OCI-LY7 (cell line): ENCODE measurements at regions not wholly inside any gene's neighbourhood (a gene's known extent, or its start where the extent isn't known, plus 50 kb on each side); places are given as distances from the start of the nearest gene placed in this dataset.
A peak's percentile ranks its signal among the peaks of the same experiment; 100 is the strongest.

Experiments used
- EZH2phosphoT487 ChIP-seq: fragments of 200-600 bp; sonication (generic); IDR thresholded peaks from 2 replicates; pipeline ENCODE4 v1.6.1; 2018; ENCODE audit warnings: low read depth, borderline replicate concordance, mild to moderate bottlenecking, mixed run types, antibody characterized with exemption, low read length, moderate library complexity, mixed read lengths
- TF ChIP-seq, protein P1 (sequence below): fragments of 200-600 bp; sonication (generic); conservative IDR thresholded peaks from 2 replicates; pipeline ENCODE4 v1.5.1; 2014; ENCODE audit warnings: mild to moderate bottlenecking, antibody characterized with exemption, low read length, moderate library complexity, mixed read lengths

DNA sequence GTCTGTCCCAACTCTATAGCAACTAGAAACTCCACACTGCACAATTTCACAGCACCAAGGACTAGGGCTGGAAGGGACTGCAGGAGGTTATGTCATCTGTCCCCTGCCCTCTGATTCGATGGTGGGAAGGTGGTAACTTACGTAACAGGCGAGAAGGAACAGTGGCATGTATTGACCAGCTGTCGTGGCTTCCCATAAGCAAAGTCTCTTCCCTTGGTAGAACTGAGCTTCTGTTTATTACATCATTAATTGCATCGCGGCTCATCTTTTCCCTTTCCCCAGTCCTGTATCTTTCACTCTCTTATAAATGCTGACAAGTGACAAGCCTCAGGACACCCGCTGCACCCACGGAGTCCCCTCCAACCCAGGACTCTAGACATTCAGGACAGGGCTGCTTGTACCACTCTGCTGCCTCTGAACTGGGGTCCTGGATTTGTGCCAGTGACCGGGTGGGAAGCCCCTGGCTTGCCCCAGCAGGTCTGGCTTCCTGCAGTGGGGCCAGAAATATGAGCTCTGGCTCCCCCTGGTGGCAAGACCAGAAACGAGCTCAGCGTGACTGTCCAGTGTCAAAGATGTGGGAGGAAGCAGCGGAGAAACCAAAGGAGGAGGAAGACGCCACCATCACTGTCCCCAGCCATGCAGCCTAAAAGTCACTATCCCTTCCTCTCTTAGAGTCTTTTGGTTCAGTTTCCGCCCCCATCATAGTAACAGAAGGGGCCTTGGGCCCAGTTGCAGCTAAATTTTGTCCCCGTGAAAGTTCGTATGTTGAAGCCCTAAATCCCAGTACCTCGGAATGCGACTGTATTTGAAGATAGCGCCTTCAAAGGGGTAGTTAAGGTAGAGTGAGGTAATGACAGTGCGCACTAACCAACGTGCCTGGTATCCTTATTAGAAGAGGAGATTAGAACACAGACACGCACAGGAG, 84.5 kb downstream of the ISX start:
- TF ChIP-seq, protein P1, sequence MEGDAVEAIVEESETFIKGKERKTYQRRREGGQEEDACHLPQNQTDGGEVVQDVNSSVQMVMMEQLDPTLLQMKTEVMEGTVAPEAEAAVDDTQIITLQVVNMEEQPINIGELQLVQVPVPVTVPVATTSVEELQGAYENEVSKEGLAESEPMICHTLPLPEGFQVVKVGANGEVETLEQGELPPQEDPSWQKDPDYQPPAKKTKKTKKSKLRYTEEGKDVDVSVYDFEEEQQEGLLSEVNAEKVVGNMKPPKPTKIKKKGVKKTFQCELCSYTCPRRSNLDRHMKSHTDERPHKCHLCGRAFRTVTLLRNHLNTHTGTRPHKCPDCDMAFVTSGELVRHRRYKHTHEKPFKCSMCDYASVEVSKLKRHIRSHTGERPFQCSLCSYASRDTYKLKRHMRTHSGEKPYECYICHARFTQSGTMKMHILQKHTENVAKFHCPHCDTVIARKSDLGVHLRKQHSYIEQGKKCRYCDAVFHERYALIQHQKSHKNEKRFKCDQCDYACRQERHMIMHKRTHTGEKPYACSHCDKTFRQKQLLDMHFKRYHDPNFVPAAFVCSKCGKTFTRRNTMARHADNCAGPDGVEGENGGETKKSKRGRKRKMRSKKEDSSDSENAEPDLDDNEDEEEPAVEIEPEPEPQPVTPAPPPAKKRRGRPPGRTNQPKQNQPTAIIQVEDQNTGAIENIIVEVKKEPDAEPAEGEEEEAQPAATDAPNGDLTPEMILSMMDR, result peak; percentile 91
- TF ChIP-seq EZH2phosphoT487, result no peak
